ENCODE measurements at regions not wholly inside any gene's neighbourhood (a gene's known extent, or its start where the extent isn't known, plus 50 kb on each side); places are given as distances from the start of the nearest gene placed in this dataset.

GRCh38 chr13:78785764-78786163, 126.8 kb upstream of the OBI1 start:
- TF ChIP-seq CTCF (IDR thresholded peaks at IDR 0.05) = no peak
- no peak for TF ChIP-seq HMGXB4 (CRISPR knock-in tag; IDR thresholded peaks at IDR 0.05)
- TF ChIP-seq, protein P1, sequence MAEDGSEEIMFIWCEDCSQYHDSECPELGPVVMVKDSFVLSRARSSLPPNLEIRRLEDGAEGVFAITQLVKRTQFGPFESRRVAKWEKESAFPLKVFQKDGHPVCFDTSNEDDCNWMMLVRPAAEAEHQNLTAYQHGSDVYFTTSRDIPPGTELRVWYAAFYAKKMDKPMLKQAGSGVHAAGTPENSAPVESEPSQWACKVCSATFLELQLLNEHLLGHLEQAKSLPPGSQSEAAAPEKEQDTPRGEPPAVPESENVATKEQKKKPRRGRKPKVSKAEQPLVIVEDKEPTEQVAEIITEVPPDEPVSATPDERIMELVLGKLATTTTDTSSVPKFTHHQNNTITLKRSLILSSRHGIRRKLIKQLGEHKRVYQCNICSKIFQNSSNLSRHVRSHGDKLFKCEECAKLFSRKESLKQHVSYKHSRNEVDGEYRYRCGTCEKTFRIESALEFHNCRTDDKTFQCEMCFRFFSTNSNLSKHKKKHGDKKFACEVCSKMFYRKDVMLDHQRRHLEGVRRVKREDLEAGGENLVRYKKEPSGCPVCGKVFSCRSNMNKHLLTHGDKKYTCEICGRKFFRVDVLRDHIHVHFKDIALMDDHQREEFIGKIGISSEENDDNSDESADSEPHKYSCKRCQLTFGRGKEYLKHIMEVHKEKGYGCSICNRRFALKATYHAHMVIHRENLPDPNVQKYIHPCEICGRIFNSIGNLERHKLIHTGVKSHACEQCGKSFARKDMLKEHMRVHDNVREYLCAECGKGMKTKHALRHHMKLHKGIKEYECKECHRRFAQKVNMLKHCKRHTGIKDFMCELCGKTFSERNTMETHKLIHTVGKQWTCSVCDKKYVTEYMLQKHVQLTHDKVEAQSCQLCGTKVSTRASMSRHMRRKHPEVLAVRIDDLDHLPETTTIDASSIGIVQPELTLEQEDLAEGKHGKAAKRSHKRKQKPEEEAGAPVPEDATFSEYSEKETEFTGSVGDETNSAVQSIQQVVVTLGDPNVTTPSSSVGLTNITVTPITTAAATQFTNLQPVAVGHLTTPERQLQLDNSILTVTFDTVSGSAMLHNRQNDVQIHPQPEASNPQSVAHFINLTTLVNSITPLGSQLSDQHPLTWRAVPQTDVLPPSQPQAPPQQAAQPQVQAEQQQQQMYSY (CRISPR knock-in tag; IDR thresholded peaks at IDR 0.05) = no peak
- no peak for TF ChIP-seq MAX (CRISPR knock-in tag; IDR thresholded peaks at IDR 0.05)
- no peak for TF ChIP-seq ZNF416 (CRISPR knock-in tag; IDR thresholded peaks at IDR 0.05)
- TF ChIP-seq OVOL2 (CRISPR knock-in tag; IDR thresholded peaks at IDR 0.05; ENCODE audit: borderline replicate concordance) = no peak
- no peak for TF ChIP-seq RELA (CRISPR knock-in tag; IDR thresholded peaks at IDR 0.05; ENCODE audit: borderline replicate concordance)
